Skin of body (tissue), 2 donors: ENCODE measurements at regions not wholly inside any gene's neighbourhood (a gene's known extent, or its start where the extent isn't known, plus 50 kb on each side); places are given as distances from the start of the nearest gene placed in this dataset. TPM values are rescaled to one million over a fixed set of nuclear protein-coding genes. Genes with fewer than 3 reads are reported as not detected.
"Not testable (repeated sequence)": the region's sequence is repeated elsewhere in the genome, so short reads cannot be mapped to it uniquely, and the experiment has no call there.

Source experiments
- DNase-seq: peaks from one replicate; lab custom pipeline; 2025; lab: John Stamatoyannopoulos, UW
- small RNA-seq: library from RNA; depleted of rRNA; stranded (forward); fragments of <200 nt; gene quantifications from one replicate; pipeline ENCODE3, GENCODE V24; 2014; ENCODE audit warnings: low replicate concordance

DNA sequence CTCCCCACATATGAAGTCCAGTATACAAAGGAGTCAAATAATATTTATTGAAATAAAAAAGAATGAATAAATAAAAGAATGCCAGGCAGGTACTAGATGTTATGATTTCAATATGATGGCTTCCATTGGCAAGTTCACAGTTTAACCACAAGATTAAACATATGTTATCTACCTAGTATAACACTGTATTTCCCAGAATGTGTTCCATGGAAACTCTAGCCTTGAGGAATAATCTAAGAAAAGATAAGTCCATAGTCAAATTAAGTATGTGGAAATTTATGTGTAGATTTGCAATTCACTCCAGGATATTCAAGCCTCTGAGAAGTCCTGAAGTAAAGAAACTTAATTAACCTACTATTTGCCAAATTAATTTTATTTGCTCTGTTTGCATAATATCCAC is 71.1 kb upstream of the FMNL2 start:
- no peak for DNase-seq

DNA sequence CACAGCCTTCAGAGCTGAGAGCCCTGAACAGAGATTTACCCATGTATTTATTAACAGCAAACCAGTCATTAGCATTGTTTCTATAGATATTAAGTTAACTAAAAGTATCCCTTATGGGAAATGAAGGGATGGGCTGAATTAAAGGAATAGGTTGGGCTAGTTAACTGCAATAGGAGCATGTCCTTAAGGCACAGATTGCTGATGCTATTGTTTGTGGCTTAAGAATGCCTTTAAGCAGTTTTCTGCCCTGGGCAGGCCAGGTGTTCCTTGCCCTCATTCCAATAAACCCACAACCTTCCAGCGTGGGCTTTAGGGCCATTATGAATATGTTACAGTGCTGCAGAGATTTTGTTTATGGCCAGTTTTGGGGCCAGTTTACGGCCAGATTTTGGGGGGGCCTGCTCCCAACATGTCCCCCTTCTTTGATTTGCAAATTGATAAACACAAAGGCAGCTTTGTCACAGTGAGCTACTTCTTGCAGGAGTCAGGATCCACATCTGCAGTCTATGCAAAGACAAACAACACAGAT is 61.2 kb upstream of the FMNL2 start:
- not testable (repeated sequence) for DNase-seq

DNA sequence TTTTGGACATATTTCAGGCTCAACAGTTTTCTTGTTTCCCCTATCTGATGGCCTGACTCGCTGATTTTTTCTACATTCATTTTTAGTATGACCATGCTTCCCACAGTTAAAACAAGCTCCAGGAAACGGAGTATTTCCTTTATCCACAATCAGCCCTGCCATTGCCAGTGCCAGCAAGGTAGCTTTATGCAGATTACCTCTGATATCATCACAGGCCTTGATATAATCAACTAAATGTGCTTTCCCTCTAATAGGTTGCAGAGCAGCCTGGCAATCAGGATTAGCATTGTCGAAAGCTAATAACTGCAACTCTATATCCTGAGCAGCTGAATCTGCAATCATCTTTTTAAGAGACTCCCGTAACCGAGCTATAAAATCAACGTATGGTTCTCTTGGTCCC is 57.1 kb upstream of the FMNL2 start:
- DNase-seq, result not testable (repeated sequence)

DNA sequence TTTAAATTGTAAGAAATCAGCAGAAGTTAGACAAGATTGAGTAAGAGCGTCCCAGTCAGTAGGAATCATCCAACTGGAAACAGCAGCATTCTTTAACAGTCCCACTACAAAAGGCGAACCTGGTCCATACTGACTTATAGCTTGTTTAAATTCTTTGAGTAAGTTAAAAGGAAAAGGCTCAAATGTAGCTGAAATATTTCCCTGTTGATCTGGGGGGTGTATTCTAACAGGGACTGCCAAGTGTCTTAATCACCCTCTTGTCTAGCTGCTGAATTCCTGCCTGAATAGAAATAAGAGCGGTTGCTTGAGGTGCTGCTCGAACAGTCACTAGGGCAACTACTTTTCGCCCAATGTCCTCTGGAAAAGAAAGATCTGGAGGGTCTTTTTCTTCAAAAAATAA is 56.4 kb upstream of the FMNL2 start:
- DNase-seq, result no peak

DNA sequence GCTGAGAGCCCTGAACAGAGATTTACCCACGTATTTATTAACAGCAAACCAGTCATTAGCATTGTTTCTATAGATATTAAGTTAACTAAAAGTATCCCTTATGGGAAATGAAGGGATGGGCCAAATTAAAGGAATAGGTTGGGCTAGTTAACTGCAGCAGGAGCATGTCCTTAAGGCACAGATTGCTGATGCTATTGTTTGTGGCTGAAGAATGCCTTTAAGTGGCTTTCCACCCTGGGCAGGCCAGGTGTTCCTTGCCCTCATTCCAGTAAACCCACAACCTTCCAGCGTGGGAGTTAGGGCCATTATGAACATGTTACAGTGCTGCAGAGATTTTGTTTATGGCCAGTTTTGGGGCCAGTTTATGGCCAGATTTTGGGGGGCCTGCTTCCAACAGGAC is 55.6 kb upstream of the FMNL2 start:
- not testable (repeated sequence) for DNase-seq

DNA sequence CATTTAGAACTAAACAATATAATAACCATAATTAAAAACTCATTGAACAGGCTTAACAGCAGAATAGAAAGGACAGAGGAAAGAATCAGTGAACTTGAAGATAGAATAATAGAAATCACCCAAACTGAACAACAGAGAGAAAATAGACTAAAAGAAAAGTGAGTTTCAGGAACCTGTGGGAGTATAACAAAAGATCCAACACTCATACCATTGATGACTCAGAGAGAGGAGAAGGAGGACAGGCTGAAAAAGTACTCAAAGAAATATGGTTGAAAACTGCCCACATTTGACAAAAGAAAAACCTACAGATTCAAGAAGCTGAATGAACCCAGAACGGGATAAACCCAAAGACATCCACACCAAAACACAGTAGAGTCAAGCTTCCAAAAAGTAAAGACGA is 54.2 kb upstream of the FMNL2 start:
- no peak for DNase-seq

DNA sequence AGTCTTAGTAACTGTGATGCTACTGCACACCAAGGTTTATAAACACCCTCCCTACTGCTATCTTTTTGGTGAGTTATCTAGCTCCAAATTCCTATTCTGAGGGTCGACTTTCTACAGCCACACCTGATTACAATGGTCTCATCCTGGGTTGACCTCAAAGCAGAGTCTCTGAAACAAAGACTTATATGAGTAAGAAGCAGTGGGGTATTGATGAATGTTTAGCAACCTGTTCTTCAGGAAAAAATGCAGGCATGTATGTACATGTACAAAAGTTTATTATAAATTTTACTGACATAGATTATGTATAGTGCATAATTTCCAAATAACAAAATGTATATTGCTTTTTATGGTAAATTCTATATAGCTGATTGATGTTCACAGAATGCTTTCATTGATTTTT is 51.6 kb upstream of the FMNL2 start:
- DNase-seq, result no peak

DNA sequence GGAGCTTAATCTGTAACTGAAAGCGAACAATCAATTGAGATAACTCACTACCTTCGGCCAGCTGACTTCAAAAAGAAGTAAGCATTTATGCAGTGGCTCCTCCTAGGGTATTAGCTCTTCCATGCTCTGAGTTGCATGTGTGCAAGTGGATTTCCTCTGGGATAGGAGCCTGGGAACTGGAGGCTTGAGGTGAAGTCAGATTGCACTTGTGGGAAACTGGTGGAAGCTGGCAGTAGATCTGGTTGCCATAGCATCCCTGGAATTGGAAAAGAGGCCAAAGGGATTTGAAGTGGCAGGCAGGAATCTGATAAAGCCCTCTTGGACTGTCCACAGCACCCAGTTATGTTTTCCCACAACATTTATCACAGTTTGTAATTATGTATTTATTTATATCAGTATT is 50.6 kb upstream of the FMNL2 start:
- DNase-seq, result no peak

Small RNA genes lying in the stretch of these regions (small RNA-seq; reads per million reads assigned to genes)
- not detected for gene RF00019
